GM19468 (cell line): ENCODE measurements at regions not wholly inside any gene's neighbourhood (a gene's known extent, or its start where the extent isn't known, plus 50 kb on each side); places are given as distances from the start of the nearest gene placed in this dataset.

Experiments
- ATAC-seq: cut with Tn5 transposase; IDR thresholded peaks from one replicate; pipeline ENCODE4 v1.9.1; 2021; ENCODE audit warnings: mild to moderate bottlenecking, moderate library complexity, moderate number of reproducible peaks; ENCODE audit not compliant: unreplicated experiment; ENCODE audit errors: extremely low read depth

DNA sequence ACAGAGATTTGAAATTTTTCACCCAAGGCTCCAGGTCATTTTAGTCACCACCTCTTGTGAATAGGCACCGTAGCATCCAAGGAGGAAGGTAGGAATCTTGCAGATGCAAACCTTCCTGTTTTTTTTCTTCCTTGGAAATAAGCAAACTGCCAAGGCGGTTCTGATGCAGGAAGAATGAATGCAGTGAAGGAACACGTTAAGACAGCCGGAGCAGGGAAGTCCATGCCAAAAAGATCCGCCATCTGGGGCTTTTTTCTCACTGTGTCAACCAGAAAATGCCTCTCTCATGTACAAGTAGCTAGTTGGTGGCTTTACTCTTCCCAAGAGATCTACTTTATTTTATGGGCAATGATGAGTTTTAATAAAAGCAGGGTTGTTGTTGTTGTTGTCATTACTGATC, 142.4 kb downstream of the ZIC5 start:
- no peak for ATAC-seq

DNA sequence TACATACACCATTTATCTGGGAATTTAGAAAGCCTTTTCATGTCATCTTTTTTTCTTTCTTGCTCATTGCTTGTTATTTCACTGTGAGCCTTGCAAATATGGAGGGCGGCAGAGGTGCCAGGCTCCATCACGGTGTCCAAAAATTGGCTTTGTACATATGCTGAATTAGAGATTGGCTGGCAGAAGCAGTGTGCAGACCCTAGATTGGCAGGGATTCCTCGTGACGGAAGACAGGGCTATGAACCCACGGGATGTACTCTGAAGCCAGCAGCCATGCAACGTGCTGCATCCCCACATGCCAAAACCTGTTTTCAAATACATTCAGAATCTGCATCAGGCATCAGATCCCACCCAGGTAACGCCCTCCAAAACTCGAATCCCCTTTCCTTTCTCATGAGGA, 142.8 kb downstream of the ZIC5 start:
- no peak for ATAC-seq

DNA sequence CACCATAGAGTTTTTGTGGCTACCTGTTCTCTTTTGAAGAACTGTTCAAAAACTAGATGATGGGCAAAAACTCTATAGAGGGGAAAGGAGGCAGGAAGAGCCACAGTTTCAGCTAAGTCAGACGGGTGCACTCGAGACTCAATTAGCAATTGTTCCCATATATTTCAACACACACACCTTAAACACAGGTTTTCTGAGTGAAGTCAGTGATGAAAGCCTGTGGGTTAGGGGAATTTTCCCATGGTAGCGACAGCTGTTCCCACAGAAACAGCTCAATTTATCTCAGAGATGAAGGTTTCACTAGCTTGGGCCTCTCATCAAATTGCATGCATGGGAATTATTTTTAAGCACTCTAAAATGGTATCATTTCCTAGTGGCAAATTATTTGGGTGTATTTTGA, 143.4 kb downstream of the ZIC5 start:
- no peak for ATAC-seq

- ATAC-seq, result no peak
Observed at GRCh38 chr13:99827011-99827772, 144.4 kb downstream of the ZIC5 start.

DNA sequence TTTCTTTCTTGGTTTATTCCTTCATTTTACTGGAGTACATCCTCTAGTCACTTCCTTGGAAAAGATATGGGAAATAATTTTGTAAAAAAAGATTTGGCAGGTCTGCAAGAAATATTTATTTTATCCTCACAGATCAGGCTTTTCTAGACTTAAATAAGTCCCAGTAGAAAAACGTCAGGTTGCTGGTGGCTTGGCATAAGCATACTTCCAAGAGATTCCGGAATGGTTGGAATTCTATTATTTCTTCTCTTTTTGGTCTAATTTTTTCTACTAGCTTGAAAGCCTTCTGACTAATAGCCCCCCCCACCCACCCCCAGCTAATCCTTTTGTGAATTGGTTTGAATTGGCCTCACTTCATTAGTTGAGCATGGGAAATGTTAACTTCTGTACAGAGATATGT, 147.6 kb downstream of the ZIC5 start:
- no peak for ATAC-seq

DNA sequence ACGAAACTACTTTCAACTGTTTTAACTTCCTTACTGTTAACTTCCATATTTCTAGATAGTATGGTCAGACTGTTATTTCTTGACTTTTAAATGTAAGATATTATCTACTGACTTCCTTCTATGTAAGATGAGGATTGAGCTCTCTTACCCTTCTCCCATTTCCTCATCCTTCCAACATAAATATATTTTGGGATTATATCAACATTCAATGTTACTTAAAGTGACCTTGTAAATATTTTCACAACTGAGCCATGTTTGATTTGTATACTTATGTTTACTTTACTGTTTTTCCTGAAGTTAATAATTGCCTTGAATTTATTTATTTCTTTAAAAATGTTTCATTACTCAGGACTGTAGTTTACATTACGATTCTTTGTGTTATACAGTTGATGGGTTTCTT, 148.7 kb downstream of the ZIC5 start:
- ATAC-seq, result no peak

GRCh38 chr13:99821741-99822140, 149.8 kb downstream of the ZIC5 start:
- no peak for ATAC-seq

GRCh38 chr13:99819967-99820366, 151.6 kb downstream of the ZIC5 start:
- ATAC-seq, result no peak

GRCh38 chr13:99816321-99816720, 155.2 kb downstream of the ZIC5 start:
- no peak for ATAC-seq

DNA sequence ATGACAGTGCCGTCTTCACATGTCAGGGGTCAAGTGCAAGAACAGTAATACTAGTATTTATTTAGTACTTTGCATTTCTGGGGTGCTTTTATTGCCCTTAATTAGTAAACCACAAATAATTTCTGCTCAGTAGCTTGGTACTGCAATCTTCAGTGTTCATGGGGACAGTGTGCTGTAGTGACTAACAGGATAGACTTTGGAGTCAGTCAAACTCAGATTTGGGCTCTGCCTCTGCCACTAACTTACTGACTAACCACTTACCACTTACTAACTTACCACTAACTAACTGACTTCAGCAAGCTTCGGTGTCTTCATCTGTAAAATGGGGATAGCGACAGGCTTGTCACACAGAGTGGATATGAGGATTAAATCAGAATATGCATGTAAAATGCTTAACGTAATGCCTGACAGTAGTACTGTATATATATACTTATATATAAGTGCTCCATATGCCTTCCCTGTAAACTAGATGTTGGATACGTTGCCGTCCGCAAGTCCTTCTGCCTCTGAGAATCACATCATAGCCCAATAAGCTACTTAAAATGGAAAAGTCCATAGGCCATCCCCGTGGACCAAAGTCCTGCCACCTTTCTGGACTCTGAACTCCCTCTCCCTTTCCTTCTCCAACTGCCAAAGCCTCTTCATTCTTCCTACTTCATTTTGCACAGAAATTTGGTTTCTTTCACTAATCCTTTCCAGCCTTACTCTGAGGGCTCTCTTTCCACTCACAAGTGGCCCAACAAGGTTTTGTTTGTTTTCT, 158.1 kb downstream of the ZIC5 start:
- no peak for ATAC-seq

- no peak for ATAC-seq
Observed at GRCh38 chr13:99812625-99813024, 158.9 kb downstream of the ZIC5 start.

GRCh38 chr13:99811067-99811700, 160.4 kb downstream of the ZIC5 start:
- no peak for ATAC-seq

DNA sequence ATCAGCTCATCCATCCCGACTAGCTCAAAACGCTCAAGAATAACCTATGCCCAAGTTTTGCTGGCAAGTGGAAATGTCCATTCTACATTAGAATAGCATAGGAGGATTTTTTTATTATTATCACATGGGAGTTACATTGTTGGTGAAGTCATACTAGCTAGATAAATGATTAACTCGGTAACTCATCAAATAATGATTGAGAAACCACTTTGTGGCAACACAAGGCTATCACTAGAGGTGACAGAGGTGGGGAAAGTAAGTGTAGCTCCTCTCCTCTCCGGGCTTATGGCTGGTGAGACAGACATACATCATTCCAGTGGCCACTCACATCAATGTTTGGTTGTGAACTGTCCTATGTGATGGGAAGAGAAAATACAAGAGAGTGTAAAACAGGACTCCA, 161.6 kb downstream of the ZIC5 start:
- ATAC-seq, result no peak

- ATAC-seq, result no peak
Observed at GRCh38 chr13:99809496-99809895, 162.1 kb downstream of the ZIC5 start.

GRCh38 chr13:99808786-99809185, 162.8 kb downstream of the ZIC5 start:
- no peak for ATAC-seq

- ATAC-seq, result no peak
Observed at GRCh38 chr13:99806671-99807070, 164.9 kb downstream of the ZIC5 start.

DNA sequence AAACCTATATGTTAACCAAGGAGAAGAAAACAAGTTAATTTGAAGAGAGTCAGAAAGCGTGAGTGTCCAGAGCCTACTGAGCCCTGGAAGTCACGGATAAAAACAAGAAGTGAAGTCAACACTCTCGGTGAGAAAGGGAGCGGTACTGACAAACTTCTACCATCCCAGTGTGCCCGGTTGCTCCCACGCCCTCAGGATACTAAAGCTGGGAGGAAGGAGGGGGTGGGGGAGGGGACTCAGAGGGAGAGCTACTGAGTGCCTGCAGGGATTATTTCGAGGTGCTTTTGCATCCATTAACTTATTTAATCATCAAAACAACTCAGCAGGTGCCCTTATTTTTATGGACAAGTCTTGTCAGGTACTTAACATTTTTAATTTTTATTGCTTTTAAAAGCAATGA, 166.2 kb downstream of the ZIC5 start:
- ATAC-seq, result no peak

- ATAC-seq, result no peak
Observed at GRCh38 chr13:99803141-99803540, 168.4 kb downstream of the ZIC5 start.

- no peak for ATAC-seq
Observed at GRCh38 chr13:99802416-99802815, 169.2 kb downstream of the ZIC5 start.

DNA sequence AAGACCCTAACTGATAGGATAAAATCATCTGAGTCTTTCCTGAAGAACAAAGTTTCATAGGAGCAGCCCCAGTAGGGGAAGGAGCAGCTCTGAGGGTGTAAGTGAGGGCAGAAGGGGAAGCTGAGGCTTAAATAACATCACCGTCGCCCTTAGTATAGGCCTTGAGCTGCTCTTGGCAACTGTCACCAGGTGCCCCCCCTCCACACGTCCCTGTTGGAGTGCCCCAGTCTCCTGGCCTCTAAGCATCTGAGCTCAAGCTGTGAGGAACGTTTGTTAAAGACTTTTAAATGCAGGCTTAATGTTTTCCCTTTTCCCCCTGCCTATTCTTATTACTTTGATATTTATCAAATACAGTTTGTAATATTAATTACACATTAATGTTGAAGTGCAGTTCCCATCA, 170.6 kb downstream of the ZIC5 start:
- ATAC-seq, result no peak

- ATAC-seq, result no peak
Observed at GRCh38 chr13:99800011-99800410, 171.6 kb downstream of the ZIC5 start.
